ENCODE measurements at regions not wholly inside any gene's neighbourhood (a gene's known extent, or its start where the extent isn't known, plus 50 kb on each side); places are given as distances from the start of the nearest gene placed in this dataset.

DNA sequence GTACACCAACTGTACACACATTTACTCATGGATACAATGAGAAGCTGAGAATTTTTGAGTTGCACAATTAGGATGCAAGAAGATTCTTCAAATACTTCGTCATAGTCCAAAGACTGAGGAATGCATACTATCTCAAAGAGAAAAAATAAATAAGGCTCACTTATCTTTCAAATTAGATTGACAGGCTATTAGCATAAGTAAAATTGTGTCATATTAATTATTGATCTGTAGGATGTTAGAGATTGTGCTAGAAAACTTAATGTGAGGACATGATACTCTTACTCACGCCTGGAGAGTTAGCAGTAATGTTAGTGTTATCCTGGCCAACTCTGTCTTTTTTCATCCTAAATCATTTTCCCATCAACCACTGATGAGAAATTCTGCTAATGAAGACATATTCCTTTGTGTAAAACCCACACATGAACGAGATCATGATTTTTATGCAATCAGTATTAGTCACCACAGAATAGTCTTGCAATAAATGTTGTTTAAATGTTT is 659.0 kb downstream of the LTN1 start:
- TF ChIP-seq, protein P1, sequence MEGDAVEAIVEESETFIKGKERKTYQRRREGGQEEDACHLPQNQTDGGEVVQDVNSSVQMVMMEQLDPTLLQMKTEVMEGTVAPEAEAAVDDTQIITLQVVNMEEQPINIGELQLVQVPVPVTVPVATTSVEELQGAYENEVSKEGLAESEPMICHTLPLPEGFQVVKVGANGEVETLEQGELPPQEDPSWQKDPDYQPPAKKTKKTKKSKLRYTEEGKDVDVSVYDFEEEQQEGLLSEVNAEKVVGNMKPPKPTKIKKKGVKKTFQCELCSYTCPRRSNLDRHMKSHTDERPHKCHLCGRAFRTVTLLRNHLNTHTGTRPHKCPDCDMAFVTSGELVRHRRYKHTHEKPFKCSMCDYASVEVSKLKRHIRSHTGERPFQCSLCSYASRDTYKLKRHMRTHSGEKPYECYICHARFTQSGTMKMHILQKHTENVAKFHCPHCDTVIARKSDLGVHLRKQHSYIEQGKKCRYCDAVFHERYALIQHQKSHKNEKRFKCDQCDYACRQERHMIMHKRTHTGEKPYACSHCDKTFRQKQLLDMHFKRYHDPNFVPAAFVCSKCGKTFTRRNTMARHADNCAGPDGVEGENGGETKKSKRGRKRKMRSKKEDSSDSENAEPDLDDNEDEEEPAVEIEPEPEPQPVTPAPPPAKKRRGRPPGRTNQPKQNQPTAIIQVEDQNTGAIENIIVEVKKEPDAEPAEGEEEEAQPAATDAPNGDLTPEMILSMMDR (conservative IDR thresholded peaks at IDR 0.05): no peak
- TF ChIP-seq ZFX (IDR thresholded peaks at IDR 0.05): no peak
